WTC11 (cell line): ENCODE measurements at regions not wholly inside any gene's neighbourhood (a gene's known extent, or its start where the extent isn't known, plus 50 kb on each side); places are given as distances from the start of the nearest gene placed in this dataset.

Experiments used
- FOXP1 ChIP-seq: sonication (generic); formaldehyde crosslinking; IDR thresholded peaks from 2 replicates; pipeline ENCODE4 v1.8.0; 2022; ENCODE audit warnings: missing genetic modification reagents, mild to moderate bottlenecking, moderate library complexity, borderline replicate concordance
- FOXP4 ChIP-seq: sonication (generic); formaldehyde crosslinking; IDR thresholded peaks from 2 replicates; pipeline ENCODE4 v1.8.0; 2022; ENCODE audit warnings: mild to moderate bottlenecking, missing genetic modification reagents
- MYBL2 ChIP-seq: sonication (generic); formaldehyde crosslinking; IDR thresholded peaks from 2 replicates; pipeline ENCODE4 v1.8.1; 2023; ENCODE audit warnings: mild to moderate bottlenecking, moderate library complexity, missing genetic modification reagents
- ZNF138 ChIP-seq: sonication (generic); formaldehyde crosslinking; conservative IDR thresholded peaks from 2 replicates; pipeline ENCODE4 v1.8.1; 2022; ENCODE audit warnings: mild to moderate bottlenecking, moderate library complexity, missing genetic modification reagents
- TF ChIP-seq, protein P1 (sequence below): fragments of 200-600 bp; IDR thresholded peaks from 2 replicates; pipeline ENCODE4 v1.8.0; 2022; ENCODE audit warnings: antibody characterized with exemption

DNA sequence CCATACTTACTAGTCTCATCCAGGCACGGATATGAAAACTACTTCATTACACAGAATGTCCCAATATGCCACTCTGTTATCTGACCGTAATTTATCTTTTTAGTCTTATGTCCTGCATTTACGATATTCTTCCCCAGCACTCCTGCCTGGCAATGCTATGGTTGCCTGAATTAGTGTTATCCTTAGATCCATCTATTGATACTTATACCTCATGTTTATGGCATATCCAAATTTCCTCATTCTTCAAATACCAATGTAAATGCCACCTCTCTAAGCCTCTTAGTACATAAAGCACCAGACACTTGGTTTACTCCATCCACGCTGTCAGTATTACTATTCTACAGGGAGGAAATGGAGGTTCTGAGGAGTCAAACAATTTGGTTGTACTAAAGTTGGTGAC, 507.8 kb upstream of the NMUR2 start:
- TF ChIP-seq ZNF138 (CRISPR knock-in tag) (no peak), FOXP1 (CRISPR knock-in tag) (no peak), MYBL2 (CRISPR knock-in tag) (no peak), FOXP4 (CRISPR knock-in tag) (no peak)
- TF ChIP-seq, protein P1, sequence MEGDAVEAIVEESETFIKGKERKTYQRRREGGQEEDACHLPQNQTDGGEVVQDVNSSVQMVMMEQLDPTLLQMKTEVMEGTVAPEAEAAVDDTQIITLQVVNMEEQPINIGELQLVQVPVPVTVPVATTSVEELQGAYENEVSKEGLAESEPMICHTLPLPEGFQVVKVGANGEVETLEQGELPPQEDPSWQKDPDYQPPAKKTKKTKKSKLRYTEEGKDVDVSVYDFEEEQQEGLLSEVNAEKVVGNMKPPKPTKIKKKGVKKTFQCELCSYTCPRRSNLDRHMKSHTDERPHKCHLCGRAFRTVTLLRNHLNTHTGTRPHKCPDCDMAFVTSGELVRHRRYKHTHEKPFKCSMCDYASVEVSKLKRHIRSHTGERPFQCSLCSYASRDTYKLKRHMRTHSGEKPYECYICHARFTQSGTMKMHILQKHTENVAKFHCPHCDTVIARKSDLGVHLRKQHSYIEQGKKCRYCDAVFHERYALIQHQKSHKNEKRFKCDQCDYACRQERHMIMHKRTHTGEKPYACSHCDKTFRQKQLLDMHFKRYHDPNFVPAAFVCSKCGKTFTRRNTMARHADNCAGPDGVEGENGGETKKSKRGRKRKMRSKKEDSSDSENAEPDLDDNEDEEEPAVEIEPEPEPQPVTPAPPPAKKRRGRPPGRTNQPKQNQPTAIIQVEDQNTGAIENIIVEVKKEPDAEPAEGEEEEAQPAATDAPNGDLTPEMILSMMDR: no peak
